Chondrocyte (in vitro differentiated cells): ENCODE measurements at regions not wholly inside any gene's neighbourhood (a gene's known extent, or its start where the extent isn't known, plus 50 kb on each side); places are given as distances from the start of the nearest gene placed in this dataset.
"Not testable (repeated sequence)": the region's sequence is repeated elsewhere in the genome, so short reads cannot be mapped to it uniquely, and the experiment has no call there.

Source experiments
- DNase-seq: peaks from one replicate; pipeline ENCODE4 v3.0.0; 2021; ENCODE audit warnings: mixed read lengths, low spot score
- H3K27ac Mint-ChIP-seq: one replicate; pipeline ENCODE4 v1.8.0; 2021; ENCODE audit warnings: mild to moderate bottlenecking, moderate library complexity, mixed read lengths; ENCODE audit not compliant: unreplicated experiment
- H3K27me3 Mint-ChIP-seq: 2 replicates; pipeline ENCODE4 v1.8.0; 2021; ENCODE audit warnings: low read depth, mixed read lengths
- H3K36me3 Mint-ChIP-seq: 2 replicates; pipeline ENCODE4 v1.8.0; 2021; ENCODE audit warnings: low read depth, mixed read lengths
- H3K4me1 Mint-ChIP-seq: 2 replicates; pipeline ENCODE4 v1.8.0; 2021; ENCODE audit warnings: low read depth, mild to moderate bottlenecking, mixed read lengths
- H3K4me3 Mint-ChIP-seq: one replicate; pipeline ENCODE4 v1.8.0; 2021; ENCODE audit warnings: mild to moderate bottlenecking, moderate library complexity, mixed read lengths; ENCODE audit not compliant: unreplicated experiment
- H3K9me3 Mint-ChIP-seq: 2 replicates; pipeline ENCODE4 v1.8.0; 2021; ENCODE audit warnings: low read depth, mixed read lengths
- CTCF ChIP-seq: fragments of 200-600 bp; sonication (generic); IDR thresholded peaks from 2 replicates; pipeline ENCODE4 v1.5.0; 2021; ENCODE audit warnings: antibody characterized with exemption, mild to moderate bottlenecking, moderate library complexity

- peaks cover 2% of the 10 kb centered on the region for H3K36me3 Mint-ChIP-seq
Observed at GRCh38 chr6:14476793-14477531, 359.4 kb downstream of the CD83 start.

GRCh38 chr6:14477559-14477958 is 360.0 kb downstream of the CD83 start:
- Mint-ChIP-seq H3K27me3 (no peaks in the 10 kb centered on the region), H3K9me3 (peaks cover 6% of the 10 kb centered on the region), H3K27ac (no peak overlapping the region), H3K36me3 (peaks cover 2% of the 10 kb centered on the region), H3K4me1 (peaks cover 14% of the 10 kb centered on the region), H3K4me3 (no peak overlapping the region)
- no peak for TF ChIP-seq CTCF
- DNase-seq = no peak

More at GRCh38 chr6:14476793-14477531, 359.4 kb downstream of the CD83 start:
- TF ChIP-seq CTCF = no peak
- H3K9me3 Mint-ChIP-seq = peaks cover 6% of the 10 kb centered on the region
- no peak overlapping the region for H3K4me3 Mint-ChIP-seq
- no peaks in the 10 kb centered on the region for H3K27me3 Mint-ChIP-seq
- DNase-seq = no peak
- no peak overlapping the region for H3K27ac Mint-ChIP-seq
- H3K4me1 Mint-ChIP-seq = peaks cover 15% of the 10 kb centered on the region

GRCh38 chr6:14478381-14479225 is 361.0 kb downstream of the CD83 start:
- no peak overlapping the region for H3K27ac Mint-ChIP-seq
- no peaks in the 10 kb centered on the region for H3K27me3 Mint-ChIP-seq
- peaks cover 5% of the 10 kb centered on the region for H3K4me1 Mint-ChIP-seq
- peaks cover 3% of the 10 kb centered on the region for H3K36me3 Mint-ChIP-seq
- DNase-seq = no peak
- no peak overlapping the region for H3K4me3 Mint-ChIP-seq
- no peak for TF ChIP-seq CTCF
- peaks cover 6% of the 10 kb centered on the region for H3K9me3 Mint-ChIP-seq

- not testable (repeated sequence) for H3K27me3 Mint-ChIP-seq, DNase-seq, H3K4me3 Mint-ChIP-seq, H3K4me1 Mint-ChIP-seq, H3K9me3 Mint-ChIP-seq, H3K27ac Mint-ChIP-seq, H3K36me3 Mint-ChIP-seq
Observed at GRCh38 chr6:14481946-14482345, 364.4 kb downstream of the CD83 start.

GRCh38 chr6:14487625-14488024 is 370.1 kb downstream of the CD83 start:
- Mint-ChIP-seq H3K36me3 (peaks cover 3% of the 10 kb centered on the region), H3K27ac (no peak overlapping the region), H3K27me3 (no peaks in the 10 kb centered on the region), H3K4me1 (peaks cover 3% of the 10 kb centered on the region), H3K4me3 (no peak overlapping the region), H3K9me3 (no peaks in the 10 kb centered on the region)
- no peak for TF ChIP-seq CTCF
- no peak for DNase-seq
